RCC 7860 (cell line): ENCODE measurements at regions not wholly inside any gene's neighbourhood (a gene's known extent, or its start where the extent isn't known, plus 50 kb on each side); places are given as distances from the start of the nearest gene placed in this dataset.
"Not testable (repeated sequence)": the region's sequence is repeated elsewhere in the genome, so short reads cannot be mapped to it uniquely, and the experiment has no call there.

Experiments
- DNase-seq: peaks from one replicate; pipeline ENCODE4 v3.0.0-alpha.2; 2015; ENCODE audit warnings: low spot score
- FAIRE-seq: peaks from 2 replicates; lab custom pipeline; 2012; peaks lifted over from hg19 to GRCh38; lab: Jason Lieb, UNC

DNA sequence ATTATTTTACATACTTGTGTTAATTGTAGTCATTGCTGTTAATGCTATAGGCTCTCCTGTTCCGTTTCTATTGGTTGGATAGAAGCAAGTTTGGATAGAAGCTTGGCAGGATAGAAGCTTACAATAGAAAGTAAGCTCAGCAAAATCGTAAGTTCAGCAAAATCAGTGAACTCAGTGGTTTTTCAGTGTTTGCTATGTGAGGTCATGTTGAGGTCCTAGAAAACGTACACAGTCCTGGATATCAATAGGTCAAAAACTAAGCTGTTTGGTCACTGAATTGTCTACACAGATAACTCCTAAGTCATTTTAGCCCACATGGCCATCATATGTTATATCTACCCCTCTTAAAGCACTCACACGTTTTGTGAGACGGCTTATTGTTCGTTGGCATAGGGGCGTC, 299.4 kb downstream of the MAN2A1 start:
- FAIRE-seq: no peak
- DNase-seq: no peak

DNA sequence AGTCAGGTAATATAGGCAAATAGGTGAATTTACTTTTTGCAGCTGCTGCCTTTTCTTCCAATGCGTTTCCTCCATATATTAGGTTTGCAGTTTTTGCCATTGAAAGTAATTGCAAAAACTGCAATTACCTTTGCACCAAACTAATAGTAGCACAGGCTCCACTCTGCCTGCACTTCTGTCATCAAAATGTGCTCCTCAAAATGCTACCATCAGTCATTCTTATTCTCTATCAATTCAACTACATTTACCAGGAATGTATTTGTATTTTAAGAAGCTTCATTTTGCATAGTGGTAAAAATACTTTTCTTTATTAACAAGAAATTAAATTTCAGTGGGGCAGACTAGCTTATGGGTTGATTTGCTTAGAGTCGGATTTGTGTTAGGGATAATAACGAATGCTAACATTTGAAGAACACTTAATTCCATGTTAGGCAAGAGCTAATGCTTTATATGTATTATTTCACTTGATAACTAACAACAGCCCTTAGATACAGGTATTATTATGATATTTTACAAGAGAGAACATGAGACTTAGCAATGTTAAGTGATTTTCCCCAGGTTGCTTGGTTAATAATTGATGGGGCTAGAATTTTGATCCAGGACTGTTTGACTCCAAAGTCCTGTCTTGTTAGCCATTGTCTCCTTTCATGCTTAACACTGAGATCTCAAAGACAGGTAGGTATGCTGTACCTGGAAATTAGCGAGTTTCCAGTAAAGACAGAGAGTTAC, 300.4 kb downstream of the MAN2A1 start:
- DNase-seq: no peak
- FAIRE-seq: no peak

DNA sequence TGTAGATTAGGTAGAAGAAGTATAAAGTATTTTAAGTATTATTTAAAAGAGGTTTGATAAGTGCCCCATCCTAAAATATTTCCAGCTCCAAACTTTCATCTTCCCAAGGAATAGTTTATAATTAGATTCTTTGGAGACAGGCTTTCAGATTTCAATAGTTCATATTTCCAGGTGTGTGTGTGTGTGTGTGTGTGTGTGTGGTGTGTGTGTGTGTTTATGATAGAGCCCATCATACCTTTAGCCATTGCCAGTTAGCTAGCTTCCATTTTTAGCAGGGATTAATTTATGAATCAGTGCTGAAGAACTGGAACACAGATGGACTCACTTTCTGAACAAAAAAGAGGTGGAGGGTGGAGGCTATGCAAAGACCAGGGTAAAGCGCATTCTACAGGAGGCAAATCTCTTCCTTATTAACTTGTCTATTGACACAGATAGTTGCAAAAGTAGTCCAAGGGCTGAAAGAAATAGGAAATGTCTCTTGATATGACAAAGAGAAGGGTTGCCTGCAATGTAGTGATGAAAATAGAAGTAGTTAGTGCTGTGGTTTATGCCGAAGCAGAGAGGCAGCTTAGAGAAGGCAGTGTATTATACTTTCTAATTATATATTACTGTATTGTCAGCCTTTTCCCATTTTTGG, 301.1 kb downstream of the MAN2A1 start:
- FAIRE-seq (no peak), DNase-seq (no peak)

DNA sequence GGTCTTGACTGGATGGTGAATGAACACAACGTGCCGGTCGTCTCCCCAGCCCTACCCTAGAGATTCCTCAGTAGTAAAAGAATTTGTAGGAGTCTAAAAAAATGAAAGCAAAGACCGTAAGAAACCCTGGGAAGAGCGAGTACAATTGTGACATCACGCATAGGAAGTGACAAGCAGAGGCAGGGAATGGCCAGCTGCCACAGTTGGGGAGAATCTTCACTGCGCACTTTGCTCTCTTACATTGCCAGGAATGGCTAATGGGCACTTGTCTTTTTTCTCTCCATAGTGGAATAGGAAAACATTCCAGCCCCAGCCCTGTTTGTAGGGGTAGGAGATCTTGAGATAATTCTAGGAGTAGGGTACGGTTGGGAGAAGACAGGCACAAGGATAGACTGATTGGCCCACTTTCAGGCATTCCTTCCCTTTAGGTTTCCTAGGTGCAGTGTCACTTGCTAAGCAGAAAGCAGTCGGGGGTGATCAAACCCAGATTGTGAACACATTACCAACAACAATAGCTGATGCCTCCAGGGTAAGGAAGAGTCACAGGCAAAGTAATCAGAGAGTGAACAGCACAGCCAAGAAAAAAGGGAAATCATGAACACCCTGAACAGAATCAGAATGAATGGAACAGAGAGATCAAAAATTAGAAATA, 302.7 kb downstream of the MAN2A1 start:
- no peak for FAIRE-seq

DNA sequence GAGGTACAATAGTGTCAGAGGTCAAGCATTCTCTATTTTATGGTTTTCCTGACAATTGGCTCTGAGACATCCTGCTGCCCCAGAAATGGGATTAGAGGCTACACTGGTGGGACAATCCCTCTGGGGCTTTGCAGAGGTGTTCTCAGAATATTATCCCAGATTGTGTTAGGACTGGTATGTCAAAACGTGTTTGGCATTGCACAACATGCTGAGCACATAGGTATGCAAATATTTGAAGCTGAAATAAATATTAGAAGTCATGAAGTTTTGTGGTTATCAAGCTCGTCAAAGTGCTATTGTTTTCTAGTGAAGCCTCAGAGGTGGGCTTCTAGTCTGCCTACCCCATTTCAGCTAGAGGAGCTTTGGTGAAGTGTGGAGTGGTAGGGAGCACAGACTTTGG, 304.4 kb downstream of the MAN2A1 start:
- FAIRE-seq: no peak

More for the DNA sequence above, 302.7 kb downstream of the MAN2A1 start:
- no peak for DNase-seq

DNA sequence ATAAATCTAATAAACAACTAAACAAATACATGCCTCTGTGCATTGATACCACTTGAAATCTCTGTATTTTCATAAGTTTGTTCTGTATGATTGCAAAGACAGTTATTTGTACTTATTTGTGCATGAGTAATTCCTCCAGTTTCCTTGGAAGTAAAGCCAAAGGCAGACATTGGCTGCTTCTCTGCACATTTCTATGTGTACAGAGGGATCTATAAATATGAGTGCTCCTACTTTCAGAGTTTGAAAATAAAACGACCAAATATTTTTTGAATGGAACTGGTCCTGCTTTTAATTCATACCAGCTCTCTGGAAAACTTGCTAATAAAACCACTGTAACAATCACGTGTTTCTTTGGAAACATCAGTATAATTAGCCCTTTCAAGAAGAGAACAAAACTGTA, 306.5 kb downstream of the MAN2A1 start:
- DNase-seq (no peak), FAIRE-seq (no peak)

More for the DNA sequence above, 304.4 kb downstream of the MAN2A1 start:
- DNase-seq: no peak

- no peak for FAIRE-seq
- DNase-seq: no peak
Observed at GRCh38 chr5:109997161-109997560, 307.4 kb downstream of the MAN2A1 start.

DNA sequence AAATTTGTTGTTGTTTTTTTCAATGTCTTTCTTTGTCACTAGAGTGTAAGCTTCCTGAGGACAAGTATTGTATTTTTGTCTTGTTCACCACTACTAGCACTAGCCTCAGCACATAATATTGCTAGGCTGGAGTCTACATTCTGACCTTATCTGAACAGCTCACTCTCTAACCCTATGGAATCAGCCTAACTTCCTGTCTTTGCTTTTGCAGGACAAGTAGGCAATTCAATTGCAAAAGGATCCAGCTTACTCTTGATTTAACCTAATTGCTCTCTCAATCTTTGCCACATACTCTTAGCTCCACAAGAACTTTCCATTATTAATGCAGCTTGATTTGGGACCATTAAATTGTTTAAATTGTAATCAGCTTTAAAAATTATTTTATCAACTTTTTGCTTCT, 308.5 kb downstream of the MAN2A1 start:
- no peak for DNase-seq
- no peak for FAIRE-seq

DNA sequence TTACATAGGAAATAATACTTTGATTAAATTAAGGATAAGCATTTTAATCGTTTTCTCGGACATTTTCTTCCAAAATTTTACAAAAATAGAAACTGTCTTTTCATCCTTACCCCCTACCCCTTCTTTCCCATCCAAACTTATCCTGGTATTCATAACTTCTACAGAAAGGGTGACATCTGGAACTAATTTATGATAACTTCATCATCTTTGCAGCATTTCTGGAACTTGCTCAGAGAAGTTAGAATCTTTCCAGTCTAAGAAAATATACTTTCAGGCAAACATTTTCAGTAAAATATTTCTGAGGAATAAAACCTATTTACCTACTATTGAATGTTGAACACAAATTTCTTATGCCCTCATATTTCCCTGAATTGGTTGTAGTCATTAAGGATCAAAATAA, 309.0 kb downstream of the MAN2A1 start:
- DNase-seq (no peak), FAIRE-seq (no peak)

- no peak for DNase-seq
- FAIRE-seq: no peak
Observed at GRCh38 chr5:110001648-110002047, 311.9 kb downstream of the MAN2A1 start.

- FAIRE-seq: no peak
- no peak for DNase-seq
Observed at GRCh38 chr5:110002652-110003051, 312.9 kb downstream of the MAN2A1 start.

DNA sequence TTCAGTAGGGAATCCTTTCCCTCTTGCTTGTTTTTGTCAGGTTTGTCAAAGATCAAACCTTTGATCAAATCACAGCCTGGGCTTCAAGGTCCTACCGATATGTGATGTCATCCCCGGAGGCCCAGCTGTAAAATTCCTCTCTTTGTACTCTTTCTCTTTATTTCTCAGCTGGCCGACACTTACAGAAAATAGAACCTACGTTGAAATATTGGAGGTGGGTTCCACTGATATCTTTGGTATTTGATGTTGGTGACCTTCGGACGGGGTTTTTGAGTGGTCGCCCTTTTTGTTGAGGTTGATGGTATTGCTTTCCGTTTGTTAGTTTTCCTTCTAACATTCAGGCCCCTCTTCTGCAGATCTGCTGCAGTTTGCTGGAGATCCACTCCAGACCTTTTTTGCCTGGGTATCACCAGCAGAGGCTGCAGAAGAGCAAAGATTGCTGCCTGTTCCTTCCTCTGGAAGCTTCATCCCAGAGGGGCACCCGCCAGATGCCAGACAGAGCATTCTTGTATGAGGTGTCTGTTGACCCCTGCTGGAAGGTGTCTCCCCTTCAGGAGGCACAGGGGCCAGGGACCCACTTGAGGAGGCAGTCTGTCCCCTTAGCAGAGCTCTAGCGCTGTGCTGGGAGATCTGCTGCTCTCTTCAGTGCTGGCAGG, 316.3 kb downstream of the MAN2A1 start:
- not testable (repeated sequence) for FAIRE-seq, DNase-seq

GRCh38 chr5:110007101-110007500, 317.4 kb downstream of the MAN2A1 start:
- FAIRE-seq (no peak), DNase-seq (no peak)

GRCh38 chr5:110008131-110008530, 318.4 kb downstream of the MAN2A1 start:
- DNase-seq (no peak), FAIRE-seq (no peak)

DNA sequence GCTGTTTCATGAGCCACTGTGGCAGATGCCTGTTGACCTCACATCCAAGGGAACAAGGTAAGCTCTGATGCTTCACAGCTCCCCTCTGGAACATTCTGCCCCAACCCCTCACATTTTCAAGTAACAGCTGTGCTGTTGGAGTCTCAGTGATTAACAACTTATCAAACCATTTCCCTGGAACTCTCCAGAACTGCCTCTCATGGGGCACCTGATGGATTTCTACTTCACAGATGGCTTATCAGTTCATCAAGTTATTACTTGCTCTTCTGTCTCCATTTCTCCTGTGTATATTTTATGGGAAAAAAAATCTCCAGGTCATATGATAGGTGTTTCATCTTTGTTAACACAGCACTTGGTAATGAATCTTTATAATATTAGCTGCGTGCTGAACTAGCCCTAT, 322.4 kb downstream of the MAN2A1 start:
- no peak for DNase-seq
- FAIRE-seq: no peak

- DNase-seq (no peak), FAIRE-seq (no peak)
Observed at GRCh38 chr5:110013017-110013416, 323.3 kb downstream of the MAN2A1 start.

GRCh38 chr5:110017854-110018253, 328.1 kb downstream of the MAN2A1 start:
- no peak for FAIRE-seq
- no peak for DNase-seq

DNA sequence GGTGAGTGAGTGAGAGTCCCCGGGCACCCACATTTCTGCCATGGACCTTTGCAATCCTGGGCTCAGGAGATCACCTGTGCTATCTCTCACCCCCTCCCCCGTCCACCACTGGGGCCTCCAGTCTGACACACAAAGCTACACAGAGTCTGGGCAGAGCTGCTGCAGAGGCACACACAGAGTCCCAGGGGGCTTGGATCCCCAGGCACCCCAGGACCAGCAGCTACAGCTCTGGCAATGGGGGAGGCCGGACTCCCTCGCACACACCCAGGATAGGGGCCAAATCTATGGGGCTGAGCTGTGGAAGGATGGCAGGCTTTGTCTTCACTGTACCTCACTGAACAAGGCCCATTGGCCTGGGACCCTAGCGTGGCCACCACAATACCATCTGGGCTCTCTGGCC, 328.8 kb downstream of the MAN2A1 start:
- no peak for FAIRE-seq

DNA sequence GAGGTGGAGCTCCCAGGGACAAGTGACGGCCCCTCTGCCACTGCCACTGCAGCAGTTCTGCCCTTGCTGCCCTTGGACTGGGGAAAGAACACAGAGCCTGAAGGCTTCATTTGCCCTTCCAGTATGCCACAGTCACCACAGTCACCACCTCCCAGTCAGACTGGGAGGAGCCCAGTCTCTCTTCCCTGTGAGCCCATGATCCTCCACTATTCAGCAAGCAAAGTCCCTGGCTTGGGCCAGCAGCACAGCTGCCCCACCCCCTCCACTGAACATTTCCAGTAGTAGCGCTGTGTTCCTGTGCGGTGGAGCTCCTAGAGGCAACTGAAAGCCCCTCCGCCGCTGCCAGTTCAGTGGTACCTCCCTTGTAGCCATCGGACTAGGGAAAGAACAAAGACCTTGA, 329.4 kb downstream of the MAN2A1 start:
- FAIRE-seq (no peak), DNase-seq (no peak)

More for the DNA sequence above, 328.8 kb downstream of the MAN2A1 start:
- no peak for DNase-seq

DNA sequence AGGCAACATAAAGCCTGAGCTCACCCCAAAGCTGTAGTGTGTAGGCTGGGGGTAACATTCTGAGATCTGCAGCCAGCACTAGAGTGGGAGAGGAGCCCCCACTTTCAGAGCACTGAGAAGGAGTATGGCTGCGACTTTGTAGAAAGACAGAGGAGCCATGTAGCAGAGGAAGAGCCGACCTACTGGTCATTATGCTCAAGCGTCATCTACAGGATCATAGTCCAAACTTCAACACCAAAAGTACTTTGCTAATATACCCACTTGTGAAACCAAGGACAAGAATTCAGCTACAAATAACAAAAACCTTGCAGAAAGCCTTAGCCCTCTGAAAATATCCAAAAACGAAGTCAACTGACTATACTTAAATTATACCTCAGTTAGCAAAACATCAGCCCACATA, 330.1 kb downstream of the MAN2A1 start:
- FAIRE-seq (no peak), DNase-seq (no peak)

DNA sequence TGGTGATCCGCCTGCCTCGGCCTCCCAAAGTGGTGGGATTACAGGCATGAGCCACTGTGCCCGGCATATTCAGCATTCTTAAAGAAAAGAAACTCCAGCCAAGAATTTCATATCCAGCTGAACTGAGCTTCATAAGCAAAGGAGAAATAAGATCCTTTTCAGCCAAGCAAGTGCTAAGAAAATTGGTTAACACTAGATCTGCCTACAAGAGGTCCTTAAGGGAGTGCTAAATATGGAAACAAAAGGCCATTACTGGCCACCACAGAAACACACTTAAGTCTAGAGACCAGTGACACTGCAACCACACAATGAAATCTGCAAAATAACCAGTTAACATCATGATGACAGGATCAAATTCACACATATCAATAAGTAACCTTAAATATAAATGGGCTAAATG, 331.5 kb downstream of the MAN2A1 start:
- no peak for FAIRE-seq
- DNase-seq: no peak

GRCh38 chr5:110025160-110025559, 335.4 kb downstream of the MAN2A1 start:
- DNase-seq: no peak
- no peak for FAIRE-seq
